ENCODE measurements at regions not wholly inside any gene's neighbourhood (a gene's known extent, or its start where the extent isn't known, plus 50 kb on each side); places are given as distances from the start of the nearest gene placed in this dataset.

- 79% methylated on average over 21 of the region's 24 CpGs for WGBS (ENCODE audit: insufficient coverage)
- H3K36me3 Mint-ChIP-seq: no peaks in the 10 kb centered on the region
- H3K9me3 Mint-ChIP-seq: no peaks in the 10 kb centered on the region
- no peak overlapping the region for H3K4me3 ChIP-seq (ENCODE audit: control insufficient read depth in 1 of 2, extremely low read depth in 1 of 2, low read length in 1 of 2)
- peaks cover 0 to 3% (median 0%) of the 10 kb centered on the region in 3 donors for H3K4me1 Mint-ChIP-seq
- H3K9me3 ChIP-seq: no peaks in the 10 kb centered on the region
- H3K4me3 Mint-ChIP-seq: no peak overlapping the region
- H3K27ac ChIP-seq (ENCODE audit: low read length): no peak overlapping the region
- H3K27me3 Mint-ChIP-seq: peaks cover 0 to 4% of the 10 kb centered on the region in 2 donors
- ATAC-seq (replicated peaks in 1 of 4): no peak
- no peaks in the 10 kb centered on the region for H3K36me3 ChIP-seq (ENCODE audit: control insufficient read depth in 2 of 2, extremely low read depth in 1 of 2, insufficient read depth in 1 of 2, low read length in 1 of 2)
- POLR2A ChIA-PET: no interaction called here
- DNase-seq: peak in 3 of 35 experiments; percentile 11 to 37 (median 15)
- no peak overlapping the region for H3K27ac Mint-ChIP-seq
- H3K4me1 ChIP-seq (ENCODE audit: control insufficient read depth in 1 of 2, extremely low read depth in 1 of 2, insufficient read depth in 2 of 2, low read length in 2 of 2): no peaks in the 10 kb centered on the region
- CTCF ChIA-PET: interaction anchor here in 1 of 2 donors (0.6 kb wide), 1 partner anchor 124 kb away, joined by 3 read pairs; no protein-coding TSS in a partner anchor
- H3K27me3 ChIP-seq (replicated peaks in 1 of 2; ENCODE audit: control insufficient read depth in 2 of 2, extremely low read depth in 1 of 2, insufficient read depth in 2 of 2, low read length in 1 of 2): no peaks in the 10 kb centered on the region
Measured at GRCh38 chr2:2698182-2699120, 367.4 kb upstream of the MYT1L start.

DNA sequence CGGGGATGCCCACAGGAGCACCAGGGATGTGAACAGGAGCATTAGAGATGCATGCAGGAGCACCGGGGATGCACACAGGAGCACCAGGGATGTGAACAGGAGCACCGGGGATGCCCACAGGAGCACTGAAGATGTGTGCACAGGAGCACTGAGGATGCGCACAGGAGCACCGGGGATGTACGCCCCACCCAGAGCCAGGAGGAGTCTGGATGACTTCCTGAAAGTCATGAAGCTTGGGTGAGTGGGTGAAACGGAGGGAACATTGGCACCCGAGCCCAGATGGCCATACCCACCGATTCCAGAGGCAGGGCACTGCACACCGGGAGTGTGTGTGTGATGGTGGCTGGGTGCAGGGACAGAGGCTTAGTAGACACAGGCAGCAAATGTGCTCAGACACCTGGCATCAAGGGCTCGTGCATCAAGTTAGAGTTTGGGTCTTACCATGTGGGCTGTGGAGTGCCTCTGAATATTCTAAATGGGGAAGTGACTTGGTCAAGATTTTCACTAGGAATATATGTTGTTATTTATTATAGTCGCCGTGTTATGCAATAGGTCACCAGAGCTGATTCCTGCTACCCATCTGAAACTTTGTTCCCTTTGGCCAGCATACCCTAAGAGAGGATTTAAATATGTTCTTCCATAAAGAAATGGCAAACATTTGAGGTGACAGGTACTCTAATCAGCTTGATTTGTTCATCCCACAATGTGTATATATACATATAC is 365.8 kb upstream of the MYT1L start:
- ChIA-PET POLR2A (interaction anchor here in 1 of 2 donors (0.6 kb wide), 1 partner anchor 63 kb away, joined by 3 read pairs; no protein-coding TSS in a partner anchor), CTCF (interaction anchor here (0.6 to 0.8 kb wide), 2 partner anchors 49 to 1420 kb away, joined by 3 read pairs; no protein-coding TSS in a partner anchor)
- H3K4me1 Mint-ChIP-seq: peaks cover 0 to 3% (median 1%) of the 10 kb centered on the region in 3 donors
- no peaks in the 10 kb centered on the region for H3K9me3 Mint-ChIP-seq
- H3K4me1 ChIP-seq (ENCODE audit: control insufficient read depth in 1 of 2, extremely low read depth in 1 of 2, insufficient read depth in 2 of 2, low read length in 2 of 2): no peaks in the 10 kb centered on the region
- ATAC-seq (replicated peaks in 1 of 4) (no peak), DNase-seq (no peak)
- no peak overlapping the region for H3K27ac ChIP-seq (ENCODE audit: low read length)
- peaks cover 0 to 5% of the 10 kb centered on the region in 2 experiments for H3K27me3 ChIP-seq (replicated peaks in 1 of 2; ENCODE audit: control insufficient read depth in 2 of 2, extremely low read depth in 1 of 2, insufficient read depth in 2 of 2, low read length in 1 of 2)
- no peaks in the 10 kb centered on the region for H3K36me3 Mint-ChIP-seq
- no peak overlapping the region for H3K4me3 ChIP-seq (ENCODE audit: control insufficient read depth in 1 of 2, extremely low read depth in 1 of 2, low read length in 1 of 2)
- peaks cover 0 to 4% of the 10 kb centered on the region in 2 donors for H3K27me3 Mint-ChIP-seq
- no peak overlapping the region for H3K27ac Mint-ChIP-seq
- no peaks in the 10 kb centered on the region for H3K9me3 ChIP-seq
- no peaks in the 10 kb centered on the region for H3K36me3 ChIP-seq (ENCODE audit: control insufficient read depth in 2 of 2, extremely low read depth in 1 of 2, insufficient read depth in 1 of 2, low read length in 1 of 2)
- H3K4me3 Mint-ChIP-seq: no peak overlapping the region
- 88% methylated on average over 11 of the region's 13 CpGs for WGBS (ENCODE audit: insufficient coverage)

DNA sequence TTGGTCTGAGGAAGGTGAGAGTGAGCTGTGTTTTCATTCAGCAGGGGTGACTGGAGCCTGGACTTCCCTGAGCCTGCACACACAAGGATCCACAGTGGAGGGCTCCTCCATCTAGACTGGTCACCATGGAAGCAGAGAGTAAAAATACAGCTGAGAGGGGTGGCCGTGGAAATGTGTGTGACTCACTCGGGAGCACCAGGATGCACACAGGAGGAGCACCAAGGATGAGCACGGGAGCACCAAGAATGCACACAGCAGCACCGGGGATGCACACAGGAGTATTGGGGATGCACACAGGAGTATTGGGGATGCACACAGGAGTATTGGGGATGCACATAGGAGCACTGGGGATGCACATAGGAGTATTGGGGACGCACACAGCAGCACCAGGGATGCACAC is 365.2 kb upstream of the MYT1L start:
- Histone ChIP-seq H3K4me3 (ENCODE audit: control insufficient read depth in 1 of 2, extremely low read depth in 1 of 2, low read length in 1 of 2) (no peak overlapping the region), H3K27me3 (replicated peaks in 1 of 2; ENCODE audit: control insufficient read depth in 2 of 2, extremely low read depth in 1 of 2, insufficient read depth in 2 of 2, low read length in 1 of 2) (peaks cover 0 to 5% of the 10 kb centered on the region in 2 experiments), H3K36me3 (ENCODE audit: control insufficient read depth in 2 of 2, extremely low read depth in 1 of 2, insufficient read depth in 1 of 2, low read length in 1 of 2) (no peaks in the 10 kb centered on the region), H3K27ac (ENCODE audit: low read length) (no peak overlapping the region), H3K9me3 (no peaks in the 10 kb centered on the region), H3K4me1 (ENCODE audit: control insufficient read depth in 1 of 2, extremely low read depth in 1 of 2, insufficient read depth in 2 of 2, low read length in 2 of 2) (no peaks in the 10 kb centered on the region)
- ChIA-PET POLR2A (interaction anchor here in 1 of 2 donors (0.6 kb wide), 1 partner anchor 10 kb away, joined by 3 read pairs; no protein-coding TSS in a partner anchor), CTCF (interaction anchor here in 1 of 2 donors (0.6 kb wide), 1 partner anchor 1419 kb away, joined by 3 read pairs; no protein-coding TSS in a partner anchor)
- Mint-ChIP-seq H3K4me3 (no peak overlapping the region), H3K9me3 (no peaks in the 10 kb centered on the region), H3K4me1 (peaks cover 2 to 3% (median 3%) of the 10 kb centered on the region in 3 donors), H3K27ac (no peak overlapping the region), H3K27me3 (peaks cover 0 to 4% of the 10 kb centered on the region in 2 donors), H3K36me3 (no peaks in the 10 kb centered on the region)
- 75% methylated on average over 5 of the region's 5 CpGs for WGBS (ENCODE audit: insufficient coverage)
- no peak for DNase-seq
- no peak for ATAC-seq (replicated peaks in 1 of 4)

- CTCF ChIA-PET: no interaction called here
Measured at GRCh38 chr2:2694746-2695145, 363.7 kb upstream of the MYT1L start.

DNA sequence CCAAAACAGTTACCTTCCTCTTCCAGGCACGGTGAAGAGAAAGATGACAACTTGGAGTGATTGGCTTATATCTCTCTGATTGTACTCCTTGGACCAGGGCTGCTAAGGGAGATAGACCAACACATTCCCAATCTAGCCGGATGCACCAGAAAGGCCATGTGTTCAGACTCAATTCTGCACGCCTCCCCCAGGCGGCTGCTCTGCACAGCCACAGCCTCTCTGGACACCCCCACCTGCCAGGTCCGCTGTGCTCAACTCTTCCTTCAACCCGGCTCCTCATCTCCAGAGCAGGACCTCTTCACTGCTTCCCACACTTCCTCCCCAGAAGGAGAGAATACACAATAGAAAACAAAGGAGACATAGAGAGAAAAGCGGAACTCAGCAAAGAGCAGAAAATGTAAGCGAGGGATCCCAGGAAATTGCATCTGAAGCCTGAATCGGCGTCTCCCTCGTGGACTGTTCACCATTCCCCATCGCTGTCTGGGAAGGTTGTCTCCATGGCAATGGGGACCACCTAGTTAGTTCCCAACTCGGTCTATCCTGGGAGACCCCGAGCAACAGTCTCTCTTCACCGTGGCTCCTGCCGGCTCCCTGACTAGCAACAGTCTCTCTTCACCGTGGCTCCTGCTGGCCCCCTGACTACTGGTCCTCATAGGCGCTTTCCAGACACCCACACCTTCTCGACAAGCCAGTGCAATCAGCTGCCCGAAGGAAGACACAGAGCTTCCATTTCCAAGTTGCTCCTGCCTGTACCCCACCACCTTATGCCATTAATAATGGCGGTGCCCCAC is 361.7 kb upstream of the MYT1L start:
- H3K9me3 ChIP-seq: no peaks in the 10 kb centered on the region
- H3K4me1 Mint-ChIP-seq: peaks cover 25 to 36% (median 28%) of the 10 kb centered on the region in 3 donors
- H3K4me3 ChIP-seq (ENCODE audit: control insufficient read depth in 1 of 2, extremely low read depth in 1 of 2, low read length in 1 of 2): no peak overlapping the region
- no peaks in the 10 kb centered on the region for H3K36me3 ChIP-seq (ENCODE audit: control insufficient read depth in 2 of 2, extremely low read depth in 1 of 2, insufficient read depth in 1 of 2, low read length in 1 of 2)
- H3K4me3 Mint-ChIP-seq: no peak overlapping the region
- peaks cover 0 to 14% of the 10 kb centered on the region in 2 experiments for H3K27me3 ChIP-seq (replicated peaks in 1 of 2; ENCODE audit: control insufficient read depth in 2 of 2, extremely low read depth in 1 of 2, insufficient read depth in 2 of 2, low read length in 1 of 2)
- ChIA-PET POLR2A (no interaction called here), CTCF (no interaction called here)
- ATAC-seq (replicated peaks in 1 of 4) (no peak), DNase-seq (no peak)
- H3K36me3 Mint-ChIP-seq: no peaks in the 10 kb centered on the region
- H3K27ac Mint-ChIP-seq: no peak overlapping the region
- H3K27ac ChIP-seq (ENCODE audit: low read length): no peak overlapping the region
- WGBS (ENCODE audit: insufficient coverage): 91% methylated on average over 15 of the region's 21 CpGs
- peaks cover 21 to 24% of the 10 kb centered on the region in 2 experiments for H3K4me1 ChIP-seq (ENCODE audit: control insufficient read depth in 1 of 2, extremely low read depth in 1 of 2, insufficient read depth in 2 of 2, low read length in 2 of 2)
- peaks cover 0 to 6% of the 10 kb centered on the region in 2 donors for H3K27me3 Mint-ChIP-seq
- no peaks in the 10 kb centered on the region for H3K9me3 Mint-ChIP-seq

More at GRCh38 chr2:2694746-2695145, 363.7 kb upstream of the MYT1L start:
- no peak overlapping the region for H3K27ac ChIP-seq (ENCODE audit: low read length)
- no peak overlapping the region for H3K4me3 Mint-ChIP-seq
- no peaks in the 10 kb centered on the region for H3K36me3 Mint-ChIP-seq
- H3K9me3 ChIP-seq: no peaks in the 10 kb centered on the region
- ATAC-seq (replicated peaks in 1 of 4): no peak
- H3K4me3 ChIP-seq (ENCODE audit: control insufficient read depth in 1 of 2, extremely low read depth in 1 of 2, low read length in 1 of 2): no peak overlapping the region
- DNase-seq: no peak
- peaks cover 8 to 10% of the 10 kb centered on the region in 2 experiments for H3K4me1 ChIP-seq (ENCODE audit: control insufficient read depth in 1 of 2, extremely low read depth in 1 of 2, insufficient read depth in 2 of 2, low read length in 2 of 2)
- POLR2A ChIA-PET: no interaction called here
- H3K9me3 Mint-ChIP-seq: no peaks in the 10 kb centered on the region
- WGBS (ENCODE audit: insufficient coverage): 92% methylated on average over 6 of the region's 13 CpGs
- H3K27ac Mint-ChIP-seq: no peak overlapping the region
- H3K27me3 ChIP-seq (replicated peaks in 1 of 2; ENCODE audit: control insufficient read depth in 2 of 2, extremely low read depth in 1 of 2, insufficient read depth in 2 of 2, low read length in 1 of 2): peaks cover 0 to 10% of the 10 kb centered on the region in 2 experiments
- H3K4me1 Mint-ChIP-seq: peaks cover 12 to 18% (median 13%) of the 10 kb centered on the region in 3 donors
- no peaks in the 10 kb centered on the region for H3K36me3 ChIP-seq (ENCODE audit: control insufficient read depth in 2 of 2, extremely low read depth in 1 of 2, insufficient read depth in 1 of 2, low read length in 1 of 2)
- peaks cover 0 to 6% of the 10 kb centered on the region in 2 donors for H3K27me3 Mint-ChIP-seq

Data from T-cell (primary cell).